B cell (primary cell): ENCODE measurements at regions not wholly inside any gene's neighbourhood (a gene's known extent, or its start where the extent isn't known, plus 50 kb on each side); places are given as distances from the start of the nearest gene placed in this dataset.

Source experiments
- ATAC-seq: fragments of 200-7000 bp; cut with Tn5 transposase; one replicate; pipeline ENCODE4 v1.10.0; 2021; ENCODE audit warnings: low read depth, mild to moderate bottlenecking, moderate number of reproducible peaks, moderate library complexity
- CTCF ChIA-PET: fragments of 350-600 bp; sonication (Branson Sonifier 250); formaldehyde crosslinking; loops from one replicate; lab custom pipeline; 2021; ENCODE audit warnings: antibody characterized with exemption, inconsistent platforms; lab: Charles Lee
- POLR2A ChIA-PET: fragments of 350-600 bp; sonication (Branson Sonifier 250); formaldehyde crosslinking; loops from one replicate; lab custom pipeline; 2021; ENCODE audit warnings: antibody characterized with exemption; lab: Charles Lee
- DNase-seq: peaks from one replicate; pipeline ENCODE4 v3.0.0; 2013
- H2AFZ ChIP-seq: 2 replicates; pipeline ENCODE4 v1.6.1; 2012; ENCODE audit warnings: mild to moderate bottlenecking, low read depth, low read length; ENCODE audit not compliant: insufficient read depth, poor library complexity, severe bottlenecking
- H3K27ac ChIP-seq, 2 donors: 1 replicate in 1 of 2; 2 replicates in 1 of 2; pipeline ENCODE4 v1.5.1; 2012 to 2013; ENCODE audit warnings: low read length in 2 of 2, mild to moderate bottlenecking in 2 of 2, moderate library complexity in 1 of 2
- H3K27me3 ChIP-seq, 4 experiments: fragments of 200-600 bp in 1 of 4; sonication (generic) in 1 of 4; replicated peaks in 1 of 4; 1 replicate in 2 of 4; 2 replicates in 2 of 4; pipeline versions ENCODE4 v1.6.1 to v1.7.0; 2013 to 2016; ENCODE audit warnings: low read length in 3 of 4, mild to moderate bottlenecking in 2 of 4, mixed read lengths in 1 of 4, moderate library complexity in 1 of 4; ENCODE audit not compliant: insufficient read depth in 4 of 4, control insufficient read depth in 3 of 4; ENCODE audit errors: control extremely low read depth in 1 of 4
- H3K36me3 ChIP-seq, 2 experiments: replicated peaks in 1 of 2; 1 replicate in 1 of 2; 2 replicates in 1 of 2; pipeline versions ENCODE4 v1.6.1 to v1.7.1; 2013; ENCODE audit warnings: low read length in 1 of 2; ENCODE audit not compliant: insufficient read depth in 2 of 2, control insufficient read depth in 1 of 2; ENCODE audit errors: control extremely low read depth in 1 of 2, extremely low read depth in 1 of 2
- H3K4me1 ChIP-seq, 2 donors: fragments of 200-600 bp in 1 of 2; sonication (generic) in 1 of 2; 1 replicate in 1 of 2; 2 replicates in 1 of 2; pipeline versions ENCODE4 v1.5.1 to v1.6.1; 2013 to 2017; ENCODE audit warnings: low read length in 2 of 2; ENCODE audit not compliant: control insufficient read depth in 2 of 2, insufficient read depth in 2 of 2
- H3K4me2 ChIP-seq: replicated peaks from 2 replicates; pipeline ENCODE3; 2012; ENCODE audit warnings: mild to moderate bottlenecking, low read depth, low read length; ENCODE audit not compliant: poor library complexity, severe bottlenecking
- H3K4me3 ChIP-seq, 5 experiments: fragments of 200-600 bp in 1 of 5; sonication (generic) in 1 of 5; 1 replicate in 3 of 5; 2 replicates in 2 of 5; pipeline versions ENCODE4 v1.5.1 to v1.7.0; 2011 to 2016; ENCODE audit warnings: low read length in 4 of 5, mild to moderate bottlenecking in 4 of 5, low read depth in 2 of 5, control low read depth in 1 of 5, moderate library complexity in 1 of 5; ENCODE audit not compliant: insufficient read depth in 1 of 5; ENCODE audit errors: control extremely low read depth in 1 of 5, extremely low read depth in 1 of 5
- H3K79me2 ChIP-seq: fragments of 200-600 bp; sonication (generic); one replicate; pipeline ENCODE4 v1.6.0; 2016; ENCODE audit warnings: low read length; ENCODE audit not compliant: control insufficient read depth, insufficient read depth
- H3K9ac ChIP-seq: fragments of 200-600 bp; sonication (generic); 2 replicates; pipeline ENCODE4 v1.6.1; 2017; ENCODE audit warnings: mild to moderate bottlenecking, low read length, moderate library complexity
- H3K9me3 ChIP-seq, 3 donors: one replicate each; pipeline versions ENCODE4 v1.6.1 to v1.7.1; 2013; ENCODE audit warnings: low read length in 2 of 3; ENCODE audit not compliant: control insufficient read depth in 2 of 3, insufficient read depth in 1 of 3; ENCODE audit errors: control extremely low read depth in 1 of 3
- H4K20me1 ChIP-seq: 2 replicates; pipeline ENCODE4 v1.6.0; 2012; ENCODE audit warnings: mild to moderate bottlenecking, low read length; ENCODE audit not compliant: insufficient read depth, control insufficient read depth, poor library complexity, severe bottlenecking
- H3K27ac Mint-ChIP-seq: one replicate; pipeline ENCODE4 v1.8.0; 2021; ENCODE audit warnings: mixed read lengths
- H3K27me3 Mint-ChIP-seq: one replicate; pipeline ENCODE4 v1.8.0; 2021; ENCODE audit warnings: mixed read lengths
- H3K4me1 Mint-ChIP-seq: one replicate; pipeline ENCODE4 v1.8.0; 2021; ENCODE audit warnings: mixed read lengths
- H3K4me3 Mint-ChIP-seq: one replicate; pipeline ENCODE4 v1.8.0; 2021; ENCODE audit warnings: mixed read lengths
- H3K9me3 Mint-ChIP-seq: one replicate; pipeline ENCODE4 v1.8.0; 2022; ENCODE audit warnings: mixed read lengths; ENCODE audit not compliant: insufficient read depth
- CTCF ChIP-seq: fragments of 200-600 bp; IDR thresholded peaks from one replicate; pipeline ENCODE4 v1.8.0; 2022; ENCODE audit warnings: antibody characterized with exemption, mild to moderate bottlenecking
- EZH2 ChIP-seq: IDR thresholded peaks from 2 replicates; pipeline ENCODE4 v1.6.1; 2012; ENCODE audit warnings: borderline replicate concordance, low read depth, mild to moderate bottlenecking, moderate library complexity, low read length; ENCODE audit not compliant: insufficient read depth, poor library complexity, severe bottlenecking
- WGBS: methylation state at CpG from one replicate; pipeline ENCODE4 v1.1.5; 2013; ENCODE audit warnings: missing lambda C conversion rate; ENCODE audit not compliant: insufficient coverage; 5-methylcytosine and 5-hydroxymethylcytosine counted together
- intact Hi-C: fragments of 100-400 bp; cut with micrococcal nuclease; formaldehyde crosslinking; loops from one replicate; pipeline ENCODE4 v1.10.0; 2022

DNA sequence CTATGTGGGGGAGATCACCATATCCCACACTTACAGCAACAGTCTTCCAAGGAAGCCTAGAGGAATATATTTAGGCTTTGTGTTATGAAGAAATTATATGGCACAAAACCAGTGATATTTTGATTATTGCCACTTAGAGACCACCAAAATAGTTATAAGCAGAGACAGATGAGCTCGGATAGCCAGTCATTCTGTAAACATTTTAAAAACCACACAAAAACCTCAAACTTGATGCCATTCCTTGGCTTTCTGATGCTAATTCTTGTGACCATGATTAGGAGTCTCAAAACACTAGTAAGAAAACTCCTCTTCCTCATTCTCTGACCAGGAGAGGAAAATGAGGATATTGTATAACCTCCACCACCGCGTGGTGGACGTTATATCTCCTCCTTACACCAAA lies 496.4 kb downstream of the FOXO1 start:
- intact Hi-C loops, result no loop called here
- ATAC-seq, result no peak
- Histone ChIP-seq H3K4me2 (no peak overlapping the region), H4K20me1 (no peaks in the 10 kb centered on the region), H3K4me1 (peaks cover 6% of the 10 kb centered on the region in 2 donors), H3K79me2 (no peaks in the 10 kb centered on the region), H3K9ac (no peak overlapping the region), H3K4me3 (no peak overlapping the region), H3K27ac (no peak overlapping the region), H3K36me3 (no peaks in the 10 kb centered on the region), H2AFZ (no peak overlapping the region), H3K27me3 (peaks cover 0 to 13% (median 5%) of the 10 kb centered on the region in 4 experiments), H3K9me3 (peaks cover 0 to 8% (median 0%) of the 10 kb centered on the region in 3 donors)
- Mint-ChIP-seq H3K4me3 (no peak overlapping the region), H3K27ac (no peak overlapping the region), H3K9me3 (no peaks in the 10 kb centered on the region), H3K27me3 (peaks cover 18% of the 10 kb centered on the region), H3K4me1 (peaks cover 2% of the 10 kb centered on the region)
- CTCF ChIA-PET, result no interaction called here
- DNase-seq, result no peak
- WGBS, result no CpG with 5 or more reads among the region's 4 CpGs
- POLR2A ChIA-PET, result interaction anchor here (1.1 kb wide), 1 partner anchor 27 kb away, joined by 4 read pairs; no protein-coding TSS in a partner anchor
- TF ChIP-seq EZH2, result no peak
- no peak for TF ChIP-seq CTCF

- TF ChIP-seq CTCF (no peak), EZH2 (no peak)
- Mint-ChIP-seq H3K4me3 (no peak overlapping the region), H3K27me3 (peaks cover 18% of the 10 kb centered on the region), H3K4me1 (no peaks in the 10 kb centered on the region), H3K9me3 (peaks cover under 1% of the 10 kb centered on the region), H3K27ac (no peak overlapping the region)
- intact Hi-C loops, result no loop called here
- Histone ChIP-seq H3K27ac (no peak overlapping the region), H2AFZ (no peak overlapping the region), H4K20me1 (no peaks in the 10 kb centered on the region), H3K4me3 (no peak overlapping the region), H3K36me3 (no peaks in the 10 kb centered on the region), H3K4me2 (no peak overlapping the region), H3K9ac (no peak overlapping the region), H3K9me3 (peaks cover 0 to 8% (median 0%) of the 10 kb centered on the region in 3 donors), H3K4me1 (peaks cover 6% of the 10 kb centered on the region in 2 donors), H3K79me2 (no peaks in the 10 kb centered on the region), H3K27me3 (peaks cover 0 to 13% (median 5%) of the 10 kb centered on the region in 4 experiments)
- no peak for ATAC-seq
- ChIA-PET CTCF (no interaction called here), POLR2A (interaction anchor here (1.1 kb wide), 1 partner anchor 28 kb away, joined by 4 read pairs; no protein-coding TSS in a partner anchor)
- 98% methylated on average over 3 of the region's 3 CpGs for WGBS
- no peak for DNase-seq
Observed at GRCh38 chr13:40170982-40171381, 495.5 kb downstream of the FOXO1 start.
